Activated B cell treated with CpG ODN at 0.5 μM for 24 hours (primary cell): ENCODE measurements at regions not wholly inside any gene's neighbourhood (a gene's known extent, or its start where the extent isn't known, plus 50 kb on each side); places are given as distances from the start of the nearest gene placed in this dataset.
"Not testable (repeated sequence)": the region's sequence is repeated elsewhere in the genome, so short reads cannot be mapped to it uniquely, and the experiment has no call there.

Experiments
- ATAC-seq: fragments of 200-7000 bp; cut with Tn5 transposase; one replicate; pipeline ENCODE4 v1.10.0; 2021; ENCODE audit warnings: low read depth, mild to moderate bottlenecking, moderate library complexity
- CTCF ChIA-PET: fragments of 350-600 bp; sonication (Branson Sonifier 250); formaldehyde crosslinking; loops from one replicate; lab custom pipeline; 2021; ENCODE audit warnings: antibody characterized with exemption; lab: Charles Lee
- POLR2A ChIA-PET: fragments of 350-600 bp; sonication (Branson Sonifier 250); formaldehyde crosslinking; loops from one replicate; lab custom pipeline; 2021; ENCODE audit warnings: antibody characterized with exemption; lab: Charles Lee
- DNase-seq: peaks from one replicate; pipeline ENCODE4 v3.0.0; 2022
- H3K27ac Mint-ChIP-seq: one replicate; pipeline ENCODE4 v1.8.0; 2020; ENCODE audit warnings: mixed read lengths
- H3K27me3 Mint-ChIP-seq: one replicate; pipeline ENCODE4 v1.8.0; 2021; ENCODE audit warnings: mixed read lengths
- H3K36me3 Mint-ChIP-seq: one replicate; pipeline ENCODE4 v1.8.0; 2021; ENCODE audit warnings: low read depth, mixed read lengths
- H3K4me1 Mint-ChIP-seq: one replicate; pipeline ENCODE4 v1.8.0; 2021; ENCODE audit warnings: mixed read lengths
- H3K4me3 Mint-ChIP-seq: one replicate; pipeline ENCODE4 v1.8.0; 2020; ENCODE audit warnings: mild to moderate bottlenecking, mixed read lengths
- H3K9me3 Mint-ChIP-seq: one replicate; pipeline ENCODE4 v1.8.0; 2020; ENCODE audit warnings: mixed read lengths
- CTCF ChIP-seq: fragments of 200-600 bp; IDR thresholded peaks from one replicate; pipeline ENCODE4 v1.8.0; 2022; ENCODE audit warnings: antibody characterized with exemption, mild to moderate bottlenecking
- intact Hi-C: fragments of 100-400 bp; cut with micrococcal nuclease; formaldehyde crosslinking; loops from one replicate; pipeline ENCODE4 v1.15.1; 2024

- Mint-ChIP-seq H3K27me3 (no peaks in the 10 kb centered on the region), H3K4me1 (no peaks in the 10 kb centered on the region), H3K9me3 (peaks cover 18% of the 10 kb centered on the region), H3K27ac (no peak overlapping the region), H3K4me3 (no peak overlapping the region), H3K36me3 (no peaks in the 10 kb centered on the region)
- CTCF ChIA-PET: no interaction called here
- no peak for DNase-seq
- POLR2A ChIA-PET: no interaction called here
- ATAC-seq: no peak
- no peak for TF ChIP-seq CTCF
- intact Hi-C loops: no loop called here
Observed at GRCh38 chr15:23773093-23773492, 86.0 kb upstream of the NDN start.

GRCh38 chr15:23787346-23788105, 100.4 kb upstream of the NDN start:
- TF ChIP-seq CTCF: no peak
- Mint-ChIP-seq H3K4me3 (no peak overlapping the region), H3K27me3 (no peaks in the 10 kb centered on the region), H3K27ac (no peak overlapping the region), H3K36me3 (no peaks in the 10 kb centered on the region), H3K4me1 (no peaks in the 10 kb centered on the region), H3K9me3 (peaks cover 11% of the 10 kb centered on the region)
- intact Hi-C loops: no loop called here
- POLR2A ChIA-PET: no interaction called here
- no peak for ATAC-seq
- CTCF ChIA-PET: no interaction called here
- no peak for DNase-seq

- Mint-ChIP-seq H3K9me3 (peaks cover 9% of the 10 kb centered on the region), H3K27me3 (no peaks in the 10 kb centered on the region), H3K36me3 (no peaks in the 10 kb centered on the region), H3K4me3 (no peak overlapping the region), H3K4me1 (no peaks in the 10 kb centered on the region), H3K27ac (no peak overlapping the region)
- DNase-seq: no peak
- TF ChIP-seq CTCF: no peak
- no peak for ATAC-seq
- intact Hi-C loops: no loop called here
- POLR2A ChIA-PET: no interaction called here
- CTCF ChIA-PET: no interaction called here
Observed at GRCh38 chr15:23793191-23793680, 106.1 kb upstream of the NDN start.

- ATAC-seq (no peak), DNase-seq (no peak)
- Mint-ChIP-seq H3K36me3 (no peaks in the 10 kb centered on the region), H3K4me1 (no peaks in the 10 kb centered on the region), H3K9me3 (peaks cover 11% of the 10 kb centered on the region), H3K4me3 (no peak overlapping the region), H3K27me3 (no peaks in the 10 kb centered on the region), H3K27ac (no peak overlapping the region)
- ChIA-PET CTCF (no interaction called here), POLR2A (no interaction called here)
- intact Hi-C loops: no loop called here
- TF ChIP-seq CTCF: no peak
Observed at GRCh38 chr15:23797747-23798446, 110.8 kb upstream of the NDN start.

- intact Hi-C loops: no loop called here
- no peak overlapping the region for H3K4me3 Mint-ChIP-seq
- ChIA-PET CTCF (no interaction called here), POLR2A (no interaction called here)
- H3K9me3 Mint-ChIP-seq: peaks cover 14% of the 10 kb centered on the region
- H3K36me3 Mint-ChIP-seq: no peaks in the 10 kb centered on the region
- no peaks in the 10 kb centered on the region for H3K4me1 Mint-ChIP-seq
- no peak for TF ChIP-seq CTCF
- no peak for DNase-seq
- H3K27me3 Mint-ChIP-seq: no peaks in the 10 kb centered on the region
- no peak for ATAC-seq
- H3K27ac Mint-ChIP-seq: no peak overlapping the region
Observed at GRCh38 chr15:23801881-23802280, 114.8 kb upstream of the NDN start.

- POLR2A ChIA-PET, ATAC-seq, CTCF ChIA-PET, H3K27me3 Mint-ChIP-seq, H3K36me3 Mint-ChIP-seq, intact Hi-C loops, H3K4me1 Mint-ChIP-seq, DNase-seq, H3K27ac Mint-ChIP-seq, H3K4me3 Mint-ChIP-seq: not testable (repeated sequence)
- H3K9me3 Mint-ChIP-seq: peaks cover 14% of the 10 kb centered on the region
Observed at GRCh38 chr15:23802896-23803435, 115.9 kb upstream of the NDN start.
